ENCODE measurements at regions not wholly inside any gene's neighbourhood (a gene's known extent, or its start where the extent isn't known, plus 50 kb on each side); places are given as distances from the start of the nearest gene placed in this dataset.

DNA sequence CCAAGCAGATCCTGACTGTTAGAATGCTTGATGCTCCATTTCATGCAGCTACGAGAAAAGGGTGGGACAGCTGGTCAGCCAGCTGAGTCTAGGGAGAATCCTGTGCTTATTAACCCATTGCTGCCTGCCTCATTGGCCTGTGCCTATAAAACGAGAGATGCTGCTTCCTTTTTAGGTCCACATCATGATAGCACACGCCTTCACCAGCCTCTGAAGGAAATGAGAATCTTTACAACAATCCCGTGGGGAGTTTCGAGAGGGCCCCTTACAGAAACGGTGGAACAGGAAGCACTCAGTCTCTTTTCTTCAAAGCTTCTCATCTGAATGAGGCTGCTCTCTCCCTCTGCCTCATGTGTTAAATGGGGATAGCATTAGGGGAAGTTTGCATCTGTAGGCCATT is 147.3 kb upstream of the RFLNA start:
- TF ChIP-seq, protein P1, sequence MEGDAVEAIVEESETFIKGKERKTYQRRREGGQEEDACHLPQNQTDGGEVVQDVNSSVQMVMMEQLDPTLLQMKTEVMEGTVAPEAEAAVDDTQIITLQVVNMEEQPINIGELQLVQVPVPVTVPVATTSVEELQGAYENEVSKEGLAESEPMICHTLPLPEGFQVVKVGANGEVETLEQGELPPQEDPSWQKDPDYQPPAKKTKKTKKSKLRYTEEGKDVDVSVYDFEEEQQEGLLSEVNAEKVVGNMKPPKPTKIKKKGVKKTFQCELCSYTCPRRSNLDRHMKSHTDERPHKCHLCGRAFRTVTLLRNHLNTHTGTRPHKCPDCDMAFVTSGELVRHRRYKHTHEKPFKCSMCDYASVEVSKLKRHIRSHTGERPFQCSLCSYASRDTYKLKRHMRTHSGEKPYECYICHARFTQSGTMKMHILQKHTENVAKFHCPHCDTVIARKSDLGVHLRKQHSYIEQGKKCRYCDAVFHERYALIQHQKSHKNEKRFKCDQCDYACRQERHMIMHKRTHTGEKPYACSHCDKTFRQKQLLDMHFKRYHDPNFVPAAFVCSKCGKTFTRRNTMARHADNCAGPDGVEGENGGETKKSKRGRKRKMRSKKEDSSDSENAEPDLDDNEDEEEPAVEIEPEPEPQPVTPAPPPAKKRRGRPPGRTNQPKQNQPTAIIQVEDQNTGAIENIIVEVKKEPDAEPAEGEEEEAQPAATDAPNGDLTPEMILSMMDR (conservative IDR thresholded peaks at IDR 0.05), result no peak
- TF ChIP-seq ZFX (IDR thresholded peaks at IDR 0.05), result no peak
